Muscle of leg (tissue), 3 donors: ENCODE measurements at regions not wholly inside any gene's neighbourhood (a gene's known extent, or its start where the extent isn't known, plus 50 kb on each side); places are given as distances from the start of the nearest gene placed in this dataset.

Experiments
- DNase-seq: peaks from one replicate; pipeline ENCODE4 v3.0.0; 2013
- H3K27ac ChIP-seq: one replicate; pipeline ENCODE4 v1.5.1; 2013; ENCODE audit warnings: mild to moderate bottlenecking, low read length, control low read depth
- H3K27me3 ChIP-seq: one replicate; pipeline ENCODE4 v1.6.1; 2013; ENCODE audit warnings: low read length; ENCODE audit not compliant: control insufficient read depth, insufficient read depth
- H3K36me3 ChIP-seq: one replicate; pipeline ENCODE4 v1.6.1; 2013; ENCODE audit warnings: low read length; ENCODE audit not compliant: control insufficient read depth, insufficient read depth
- H3K4me1 ChIP-seq: one replicate; pipeline ENCODE4 v1.6.1; 2013; ENCODE audit warnings: low read length; ENCODE audit not compliant: control insufficient read depth, insufficient read depth
- H3K4me3 ChIP-seq: one replicate; pipeline ENCODE4 v1.5.1; 2013; ENCODE audit warnings: low read length, control low read depth
- H3K9me3 ChIP-seq: replicated peaks from 2 replicates; pipeline ENCODE4 v1.6.1; 2013; ENCODE audit warnings: low read depth, low read length; ENCODE audit not compliant: control insufficient read depth
- WGBS: methylation state at CpG from one replicate; pipeline ENCODE4 v1.1.5; 2013; ENCODE audit warnings: missing lambda C conversion rate; ENCODE audit not compliant: insufficient coverage; 5-methylcytosine and 5-hydroxymethylcytosine counted together

DNA sequence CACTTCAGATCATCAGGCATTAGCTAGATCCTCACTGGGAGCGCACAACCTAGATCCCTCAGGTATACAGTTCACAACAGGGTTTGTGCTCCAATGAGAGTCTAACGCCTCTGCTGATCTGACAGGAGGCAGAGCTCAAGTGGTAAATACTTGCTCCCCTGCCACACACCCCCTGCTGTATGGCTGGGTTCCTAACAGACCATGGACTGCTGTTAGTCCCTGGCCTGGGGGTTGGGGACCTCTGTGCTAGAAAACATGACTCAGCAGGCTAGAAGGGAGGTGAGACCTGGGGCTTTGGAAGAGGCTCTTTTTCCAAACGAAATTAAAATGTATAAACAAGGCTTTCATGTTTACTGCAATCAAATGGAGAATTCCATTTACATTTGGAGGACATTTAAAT lies 691.1 kb downstream of the FLRT2 start:
- H3K27me3 ChIP-seq = no peaks in the 10 kb centered on the region
- no peak for DNase-seq
- H3K4me1 ChIP-seq = no peaks in the 10 kb centered on the region
- no peaks in the 10 kb centered on the region for H3K9me3 ChIP-seq
- H3K27ac ChIP-seq = no peak overlapping the region
- WGBS = 100% methylated on average over 1 of the region's 3 CpGs
- no peak overlapping the region for H3K4me3 ChIP-seq
- H3K36me3 ChIP-seq = no peaks in the 10 kb centered on the region

- Histone ChIP-seq H3K27ac (no peak overlapping the region), H3K9me3 (no peaks in the 10 kb centered on the region), H3K27me3 (no peaks in the 10 kb centered on the region), H3K4me3 (no peak overlapping the region), H3K36me3 (no peaks in the 10 kb centered on the region), H3K4me1 (no peaks in the 10 kb centered on the region)
- no peak for DNase-seq
- WGBS = 57% methylated on average over 7 of the region's 14 CpGs
These were observed 687.6 kb downstream of the FLRT2 start for GRCh38 chr14:86217523-86217922.

DNA sequence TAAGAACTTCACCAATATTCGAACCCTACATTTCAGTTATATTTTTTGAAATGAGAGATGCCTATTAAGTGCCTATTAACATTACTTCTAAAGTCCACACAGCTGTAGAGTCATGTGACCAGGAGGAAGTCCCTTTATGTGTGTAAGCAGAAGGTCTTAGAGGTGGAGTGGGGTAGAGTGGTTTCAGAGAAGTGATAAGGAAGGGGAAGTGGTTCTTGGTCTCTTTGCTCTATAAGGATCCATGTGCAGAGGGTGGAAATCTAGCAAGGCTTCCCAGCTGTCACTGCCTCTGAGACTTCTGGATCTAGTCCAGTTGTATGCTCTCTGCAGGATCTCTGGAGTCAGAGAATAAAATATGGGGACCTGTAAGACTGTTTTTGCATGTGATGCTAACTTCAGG lies 673.9 kb downstream of the FLRT2 start:
- no CpG with 5 or more reads among the region's 1 CpG for WGBS
- peak; percentile 20 for DNase-seq
- no peaks in the 10 kb centered on the region for H3K36me3 ChIP-seq

GRCh38 chr14:86196471-86196870 lies 666.5 kb downstream of the FLRT2 start:
- no peaks in the 10 kb centered on the region for H3K36me3 ChIP-seq
- H3K4me3 ChIP-seq = no peak overlapping the region

More for the DNA sequence above, 673.9 kb downstream of the FLRT2 start:
- Histone ChIP-seq H3K27me3 (no peaks in the 10 kb centered on the region), H3K4me1 (no peaks in the 10 kb centered on the region), H3K27ac (no peak overlapping the region), H3K4me3 (no peak overlapping the region), H3K9me3 (no peaks in the 10 kb centered on the region)

GRCh38 chr14:86193756-86194155 lies 663.8 kb downstream of the FLRT2 start:
- no peak overlapping the region for H3K4me3 ChIP-seq
- DNase-seq = no peak
- no peaks in the 10 kb centered on the region for H3K9me3 ChIP-seq
- H3K36me3 ChIP-seq = no peaks in the 10 kb centered on the region
- no peaks in the 10 kb centered on the region for H3K27me3 ChIP-seq
- H3K27ac ChIP-seq = no peak overlapping the region
- no peaks in the 10 kb centered on the region for H3K4me1 ChIP-seq
- WGBS = 80% methylated on average over 1 of the region's 3 CpGs

More at GRCh38 chr14:86196471-86196870, 666.5 kb downstream of the FLRT2 start:
- no peaks in the 10 kb centered on the region for H3K4me1 ChIP-seq
- H3K27ac ChIP-seq = no peak overlapping the region
- WGBS = 19% methylated on average over 2 of the region's 4 CpGs
- peak; percentile 57 for DNase-seq
- H3K9me3 ChIP-seq = no peaks in the 10 kb centered on the region
- no peaks in the 10 kb centered on the region for H3K27me3 ChIP-seq

- Histone ChIP-seq H3K4me3 (no peak overlapping the region), H3K27ac (no peak overlapping the region), H3K9me3 (no peaks in the 10 kb centered on the region), H3K36me3 (no peaks in the 10 kb centered on the region), H3K27me3 (no peaks in the 10 kb centered on the region), H3K4me1 (no peaks in the 10 kb centered on the region)
- 84% methylated on average over 3 of the region's 6 CpGs for WGBS
- no peak for DNase-seq
These were observed 650.0 kb downstream of the FLRT2 start for GRCh38 chr14:86179980-86180379.

DNA sequence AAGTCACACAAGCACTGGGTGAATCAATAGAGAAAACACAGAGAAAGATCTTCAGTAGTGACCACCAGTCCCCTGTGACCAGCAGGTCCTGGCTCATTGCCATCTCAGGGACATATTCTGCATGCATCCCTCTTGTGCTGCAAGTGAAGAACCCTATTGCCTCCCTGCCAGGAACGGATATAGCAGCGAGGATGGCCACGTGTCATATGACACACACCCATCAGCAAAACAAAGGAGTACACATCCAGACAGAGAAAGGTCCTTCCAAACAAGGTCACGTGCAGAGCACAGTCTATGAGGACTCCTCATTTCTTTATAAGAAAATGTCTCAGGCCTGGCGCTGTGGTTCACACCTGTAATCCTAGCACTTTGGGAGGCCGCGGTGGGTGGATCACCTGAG lies 638.4 kb downstream of the FLRT2 start:
- Histone ChIP-seq H3K4me1 (no peaks in the 10 kb centered on the region), H3K9me3 (no peaks in the 10 kb centered on the region), H3K27ac (no peak overlapping the region), H3K4me3 (no peak overlapping the region), H3K36me3 (no peaks in the 10 kb centered on the region), H3K27me3 (no peaks in the 10 kb centered on the region)
- no peak for DNase-seq
- WGBS = 93% methylated on average over 3 of the region's 7 CpGs

DNA sequence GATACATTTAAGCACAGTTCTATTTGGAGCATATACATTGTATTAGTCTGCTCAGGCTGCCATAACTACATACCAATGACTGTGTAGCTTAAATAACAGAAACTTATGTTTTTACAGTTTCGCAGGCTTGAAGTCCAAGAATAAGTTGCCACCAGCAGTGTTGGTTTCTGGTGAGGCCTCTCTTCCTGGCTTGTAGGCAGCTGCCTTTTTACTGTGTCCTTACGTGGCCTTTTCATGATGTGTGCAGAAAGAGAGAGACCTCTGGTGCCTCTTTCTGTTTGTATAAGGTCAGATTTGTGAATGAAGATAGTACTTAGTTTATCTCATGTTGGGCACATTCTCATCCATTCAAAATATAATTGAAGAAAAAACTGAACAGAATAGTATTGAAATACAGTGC lies 636.6 kb downstream of the FLRT2 start:
- Histone ChIP-seq H3K27me3 (no peaks in the 10 kb centered on the region), H3K4me1 (no peaks in the 10 kb centered on the region), H3K27ac (no peak overlapping the region), H3K9me3 (no peaks in the 10 kb centered on the region), H3K36me3 (no peaks in the 10 kb centered on the region), H3K4me3 (no peak overlapping the region)
- WGBS = no CpG with 5 or more reads among the region's 2 CpGs
- no peak for DNase-seq

GRCh38 chr14:86153480-86153879 lies 623.5 kb downstream of the FLRT2 start:
- no peaks in the 10 kb centered on the region for H3K4me1 ChIP-seq
- no peaks in the 10 kb centered on the region for H3K9me3 ChIP-seq
- H3K27ac ChIP-seq = no peak overlapping the region
- H3K36me3 ChIP-seq = no peaks in the 10 kb centered on the region
- H3K4me3 ChIP-seq = no peak overlapping the region
- no peaks in the 10 kb centered on the region for H3K27me3 ChIP-seq
- no peak for DNase-seq

GRCh38 chr14:86143248-86143647 lies 613.3 kb downstream of the FLRT2 start:
- no CpG with 5 or more reads among the region's 1 CpG for WGBS
- Histone ChIP-seq H3K27ac (no peak overlapping the region), H3K4me3 (no peak overlapping the region), H3K27me3 (no peaks in the 10 kb centered on the region), H3K9me3 (no peaks in the 10 kb centered on the region), H3K36me3 (no peaks in the 10 kb centered on the region), H3K4me1 (no peaks in the 10 kb centered on the region)
- DNase-seq = no peak

GRCh38 chr14:86141966-86142365 lies 612.0 kb downstream of the FLRT2 start:
- no CpG with 5 or more reads among the region's 2 CpGs for WGBS

More at GRCh38 chr14:86141966-86142365, 612.0 kb downstream of the FLRT2 start:
- no peaks in the 10 kb centered on the region for H3K36me3 ChIP-seq
- no peaks in the 10 kb centered on the region for H3K9me3 ChIP-seq
- peak; percentile 3 for DNase-seq
- no peak overlapping the region for H3K4me3 ChIP-seq
- no peak overlapping the region for H3K27ac ChIP-seq
- no peaks in the 10 kb centered on the region for H3K27me3 ChIP-seq
- H3K4me1 ChIP-seq = no peaks in the 10 kb centered on the region
